K562 (cell line): ENCODE measurements at regions not wholly inside any gene's neighbourhood (a gene's known extent, or its start where the extent isn't known, plus 50 kb on each side); places are given as distances from the start of the nearest gene placed in this dataset.

Experiments
- ATAC-seq: fragments of 200-7000 bp; cut with Tn5 transposase; 3 replicates; pipeline ENCODE4 v1.9.1; 2020; ENCODE audit warnings: moderate library complexity
- BruUV-seq: library from RNA; stranded (reverse); fragments of 400-500 nt; replicated peaks from 2 replicates; lab custom pipeline; 2021; lab: Mats Ljungman, UMichigan
- CTCF ChIA-PET: fragments of 300-600 bp; formaldehyde crosslinking; extraction: SDS; loops from one replicate; lab custom pipeline; 2021; ENCODE audit warnings: low intra/inter-chr PET ratio; lab: Yijun Ruan, JAX
- POLR2A ChIA-PET: fragments of 300-600, 350-650 bp; sonication (Branson Sonifier 250); formaldehyde crosslinking; extraction: SDS; loops from one replicate; lab custom pipeline; 2021; ENCODE audit warnings: antibody characterized with exemption, inconsistent platforms; lab: Yijun Ruan, JAX
- DNase-seq, 4 experiments: peaks; one replicate each; pipeline versions ENCODE4 v3.0.0 to v3.0.0-alpha.2; 2011 to 2018; ENCODE audit warnings: low spot score in 3 of 4, mixed read lengths in 3 of 4; ENCODE audit errors: extremely low read depth in 1 of 4
- FAIRE-seq: peaks from 2 replicates; lab custom pipeline; 2011; peaks lifted over from hg19 to GRCh38; lab: Jason Lieb, UNC
- H2AFZ ChIP-seq: 2 replicates; pipeline ENCODE4 v1.6.0; 2011; ENCODE audit warnings: low read depth, low read length, control low read depth, inconsistent platforms
- H3K27ac ChIP-seq: fragments of 200-600 bp; 3 replicates; pipeline ENCODE4 v1.8.0; 2011; ENCODE audit warnings: low read depth, mild to moderate bottlenecking, control low read depth, inconsistent platforms, low read length, moderate library complexity, mixed read lengths; ENCODE audit errors: extremely low read depth
- H3K27me3 ChIP-seq, 2 experiments: fragments of 300-600 bp in 1 of 2; 2 replicates in 1 of 2; 3 replicates in 1 of 2; pipeline versions ENCODE4 v1.6.0 to v1.8.0; 2011; ENCODE audit warnings: inconsistent platforms in 2 of 2, low read length in 2 of 2, mild to moderate bottlenecking in 1 of 2, mixed read lengths in 1 of 2, moderate library complexity in 1 of 2; ENCODE audit not compliant: control insufficient read depth in 2 of 2, insufficient read depth in 2 of 2
- H3K36me3 ChIP-seq: fragments of 300-600 bp; 3 replicates; pipeline ENCODE4 v1.8.0; 2011; ENCODE audit warnings: mild to moderate bottlenecking, low read length, inconsistent platforms; ENCODE audit not compliant: control insufficient read depth, insufficient read depth
- H3K4me1 ChIP-seq, 2 experiments: fragments of 200-600 bp in 1 of 2; replicated peaks in 1 of 2; 2 replicates in 1 of 2; 3 replicates in 1 of 2; pipeline versions ENCODE4 v1.5.1 to v1.8.0; 2011; ENCODE audit warnings: inconsistent platforms in 2 of 2, low read length in 2 of 2, mild to moderate bottlenecking in 1 of 2, mixed read lengths in 1 of 2, moderate library complexity in 1 of 2; ENCODE audit not compliant: control insufficient read depth in 2 of 2, insufficient read depth in 2 of 2
- H3K4me2 ChIP-seq: 2 replicates; pipeline ENCODE4 v1.6.1; 2011; ENCODE audit warnings: low read length, control low read depth, inconsistent platforms, mixed read lengths; ENCODE audit not compliant: insufficient read depth
- H3K4me3 ChIP-seq: fragments of 200-600 bp; sonication (generic), shearing (Covaris generic); 2 replicates; pipeline ENCODE4 v1.5.1; 2016; ENCODE audit warnings: control low read depth, inconsistent platforms
- H3K79me2 ChIP-seq: fragments of 200-600 bp; 3 replicates; pipeline ENCODE4 v1.8.0; 2011; ENCODE audit warnings: low read length, inconsistent platforms; ENCODE audit not compliant: control insufficient read depth, insufficient read depth
- H3K9ac ChIP-seq, 2 experiments: 2 replicates each; pipeline versions ENCODE4 v1.6.0 to v1.6.1; 2011; ENCODE audit warnings: low read depth in 2 of 2, low read length in 2 of 2, control low read depth in 1 of 2, inconsistent platforms in 1 of 2, mild to moderate bottlenecking in 1 of 2, mixed read lengths in 1 of 2; ENCODE audit not compliant: insufficient read depth in 1 of 2
- H3K9me1 ChIP-seq: one replicate; pipeline ENCODE4 v1.6.0; 2011; ENCODE audit warnings: inconsistent platforms, mild to moderate bottlenecking, low read length, moderate library complexity; ENCODE audit not compliant: control insufficient read depth, insufficient read depth
- H3K9me3 ChIP-seq: replicated peaks from 2 replicates; pipeline ENCODE4 v1.5.1; 2011; ENCODE audit warnings: low read depth, low read length, inconsistent platforms; ENCODE audit not compliant: control insufficient read depth, insufficient read depth
- H4K20me1 ChIP-seq: replicated peaks from 2 replicates; pipeline ENCODE4 v1.6.1; 2011; ENCODE audit warnings: low read length, inconsistent platforms, mixed read lengths; ENCODE audit not compliant: control insufficient read depth, insufficient read depth
- BCL6 ChIP-seq: fragments of 250-450 bp; sonication (Bioruptor Pico); IDR thresholded peaks from 2 replicates; pipeline ENCODE4 v1.4.0; 2020
- DMBX1 ChIP-seq: fragments of 250-450 bp; sonication (Bioruptor Pico); IDR thresholded peaks from 2 replicates; pipeline ENCODE4 v1.8.0; 2022; ENCODE audit warnings: inconsistent platforms, mild to moderate bottlenecking, moderate library complexity, borderline replicate concordance
- MEIS2 ChIP-seq: fragments of 450-650 bp; IDR thresholded peaks from 2 replicates; pipeline ENCODE4 v1.6.1; 2014; ENCODE audit warnings: mild to moderate bottlenecking; ENCODE audit not compliant: partially characterized antibody
- NFXL1 ChIP-seq: fragments of 450-650 bp; formaldehyde crosslinking; IDR thresholded peaks from 2 replicates; pipeline ENCODE4 v1.4.0; 2021; ENCODE audit warnings: mild to moderate bottlenecking
- NUFIP1 ChIP-seq: fragments of 450-650 bp; IDR thresholded peaks from 2 replicates; pipeline ENCODE4 v1.6.1; 2018; ENCODE audit not compliant: partially characterized antibody
- PKNOX1 ChIP-seq: fragments of 450-650 bp; IDR thresholded peaks from 2 replicates; pipeline ENCODE4 v1.6.1; 2016
- ZNF407 ChIP-seq: fragments of 450-650 bp; IDR thresholded peaks from 2 replicates; pipeline ENCODE4 v1.6.1; 2016; ENCODE audit warnings: low read depth
- ZNF41 ChIP-seq: fragments of 250-450 bp; sonication (Bioruptor Pico); conservative IDR thresholded peaks from 2 replicates; pipeline ENCODE4 v1.4.0; 2020; ENCODE audit warnings: mild to moderate bottlenecking
- ZNF444 ChIP-seq: fragments of 250-450 bp; sonication (Bioruptor Pico); IDR thresholded peaks from 2 replicates; pipeline ENCODE4 v1.4.0; 2020; ENCODE audit warnings: mild to moderate bottlenecking, moderate library complexity
- ZNF57 ChIP-seq: fragments of 450-650 bp; formaldehyde crosslinking; IDR thresholded peaks from 2 replicates; pipeline ENCODE4 v1.4.0; 2020; ENCODE audit warnings: mild to moderate bottlenecking, moderate library complexity
- ZSCAN32 ChIP-seq: fragments of 450-650 bp; formaldehyde crosslinking; IDR thresholded peaks from 2 replicates; pipeline ENCODE4 v1.4.0; 2020; ENCODE audit warnings: mild to moderate bottlenecking, moderate library complexity
- WGBS: fragments of 100-300 bp; shearing (Covaris generic); methylation state at CpG from one replicate; pipeline ENCODE4 v1.1.6; 2016; ENCODE audit warnings: low coverage, mixed read lengths; ENCODE audit not compliant: insufficient coverage; ENCODE audit errors: missing lambda C conversion rate; 5-methylcytosine and 5-hydroxymethylcytosine counted together
- in situ Hi-C: fragments of 300-500 bp; cut with MboI; formaldehyde crosslinking; loops from 4 replicates; pipeline ENCODE4 v1.15.0; 2018; ENCODE audit warnings: inconsistent platforms, mixed read lengths
- intact Hi-C: fragments of 100-400 bp; cut with micrococcal nuclease; formaldehyde crosslinking; loops from 2 replicates; pipeline ENCODE4 v1.14.2; 2022

- TF ChIP-seq PKNOX1 (peak; percentile 73), MEIS2 (peak; percentile 69)
Measured at GRCh38 chr4:26174027-26174426, 146.8 kb upstream of the RBPJ start (continued).

DNA sequence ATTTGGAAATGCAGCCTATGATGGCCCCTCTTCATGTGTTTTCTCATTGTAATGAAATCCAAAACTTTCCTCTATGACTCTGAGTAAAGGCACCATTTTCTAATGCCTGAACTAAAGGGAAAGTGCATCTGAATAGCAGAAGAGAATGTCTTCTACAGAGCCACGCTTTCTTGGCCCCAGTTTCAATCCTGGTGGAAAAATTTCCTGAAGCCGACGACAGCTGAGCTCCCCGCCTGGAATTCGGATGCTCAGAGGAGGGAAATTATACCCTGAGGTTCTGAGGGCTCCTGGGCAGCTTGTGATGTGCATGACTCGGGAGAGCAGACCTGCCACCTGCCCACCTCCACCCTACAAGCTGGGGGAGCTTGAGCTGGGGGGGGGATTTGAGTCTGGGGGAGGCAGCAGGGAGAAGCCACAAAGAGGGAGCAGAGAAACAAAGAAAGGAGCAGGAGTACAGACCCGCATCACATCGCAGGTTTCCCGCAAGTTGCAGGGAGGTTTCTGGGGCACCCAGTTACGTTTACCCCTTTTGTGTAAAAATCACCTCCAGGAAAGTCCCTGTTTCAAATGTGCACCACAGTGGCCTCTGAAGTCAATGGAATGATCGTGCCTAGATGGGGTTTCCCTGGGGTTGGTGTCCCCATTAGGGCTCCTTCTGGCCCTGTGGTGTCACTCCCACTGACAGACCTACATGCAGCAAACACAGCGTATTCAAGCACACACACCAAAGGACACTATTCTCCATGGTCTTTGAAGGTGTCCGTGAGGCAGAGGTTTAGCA is 145.6 kb upstream of the RBPJ start:
- Histone ChIP-seq H3K9me3 (no peaks in the 10 kb centered on the region), H3K4me2 (no peak overlapping the region), H3K36me3 (no peaks in the 10 kb centered on the region), H3K4me3 (no peak overlapping the region), H4K20me1 (0 out of 2 replicates have a peak, but pooled peaks cover 7% of the 10 kb centered on the region), H3K9me1 (no peaks in the 10 kb centered on the region), H3K79me2 (no peaks in the 10 kb centered on the region), H3K27ac (no peak overlapping the region), H2AFZ (no peak overlapping the region), H3K9ac (no peak overlapping the region), H3K27me3 (peaks cover 14 to 36% of the 10 kb centered on the region in 2 experiments), H3K4me1 (peaks cover 0 to 7% of the 10 kb centered on the region in 2 experiments; a peak in 2 of 5 replicates)
- ATAC-seq = no peak
- WGBS = 4% methylated on average over 12 of the region's 13 CpGs
- CTCF ChIA-PET = no interaction called here
- no TSS peak for BruUV-seq
- POLR2A ChIA-PET = interaction anchor here (0.6 kb wide), 1 partner anchor 21 kb away, joined by 4 read pairs; no protein-coding TSS in a partner anchor
- no peak for DNase-seq
- no peak for FAIRE-seq
- in situ Hi-C loops (no loop called here), intact Hi-C loops (no loop called here)
- no peak for TF ChIP-seq ZSCAN32
- no peak for TF ChIP-seq ZNF407
- TF ChIP-seq ZNF444 (CRISPR knock-in tag) = no peak
- TF ChIP-seq NUFIP1 = no peak
- TF ChIP-seq BCL6 (CRISPR knock-in tag) = no peak
- no peak for TF ChIP-seq NFXL1 (CRISPR knock-in tag)
- no peak for TF ChIP-seq ZNF41 (CRISPR knock-in tag)
- no peak for TF ChIP-seq DMBX1 (CRISPR knock-in tag)
- TF ChIP-seq ZNF57 (CRISPR knock-in tag) = no peak
